B cell (primary cell): ENCODE measurements at regions not wholly inside any gene's neighbourhood (a gene's known extent, or its start where the extent isn't known, plus 50 kb on each side); places are given as distances from the start of the nearest gene placed in this dataset.

Source experiments
- EZH2 ChIP-seq: IDR thresholded peaks from 2 replicates; pipeline ENCODE4 v1.6.1; 2012; ENCODE audit warnings: borderline replicate concordance, low read depth, mild to moderate bottlenecking, moderate library complexity, low read length; ENCODE audit not compliant: insufficient read depth, poor library complexity, severe bottlenecking
- TF ChIP-seq, protein P1 (sequence below): fragments of 200-600 bp; IDR thresholded peaks from one replicate; pipeline ENCODE4 v1.8.0; 2022; ENCODE audit warnings: antibody characterized with exemption, mild to moderate bottlenecking

DNA sequence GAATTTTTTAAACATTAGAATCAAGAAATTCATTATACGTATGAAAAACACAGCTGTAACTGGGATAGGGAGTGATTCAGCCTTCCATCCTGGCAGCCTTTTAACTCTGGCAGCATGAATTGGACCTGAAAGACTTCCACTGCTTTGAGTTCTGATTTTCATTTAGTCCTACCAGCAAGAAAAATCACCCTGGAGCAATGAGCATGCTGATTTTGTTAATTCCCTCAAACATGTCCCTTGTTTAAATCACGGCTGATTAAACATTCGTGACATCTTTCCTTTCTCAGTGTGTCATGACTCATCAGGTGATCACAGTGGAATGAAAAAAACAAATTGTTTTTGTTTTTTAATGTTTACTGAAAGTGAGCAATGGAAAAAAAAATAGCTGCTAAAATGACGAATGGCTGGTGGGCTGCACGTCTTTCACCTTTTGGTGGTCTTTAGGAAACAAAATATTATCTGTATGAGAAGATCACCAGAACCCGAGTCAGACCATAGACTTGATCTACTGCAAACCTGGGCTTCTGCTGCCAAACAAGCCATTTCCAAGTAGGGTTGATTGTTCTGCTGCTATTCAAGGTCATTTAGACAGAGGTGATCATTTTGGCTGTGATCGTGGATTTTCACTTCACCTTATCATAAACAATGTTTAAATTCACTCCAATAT, 67.0 kb upstream of the CAND1 start:
- TF ChIP-seq, protein P1, sequence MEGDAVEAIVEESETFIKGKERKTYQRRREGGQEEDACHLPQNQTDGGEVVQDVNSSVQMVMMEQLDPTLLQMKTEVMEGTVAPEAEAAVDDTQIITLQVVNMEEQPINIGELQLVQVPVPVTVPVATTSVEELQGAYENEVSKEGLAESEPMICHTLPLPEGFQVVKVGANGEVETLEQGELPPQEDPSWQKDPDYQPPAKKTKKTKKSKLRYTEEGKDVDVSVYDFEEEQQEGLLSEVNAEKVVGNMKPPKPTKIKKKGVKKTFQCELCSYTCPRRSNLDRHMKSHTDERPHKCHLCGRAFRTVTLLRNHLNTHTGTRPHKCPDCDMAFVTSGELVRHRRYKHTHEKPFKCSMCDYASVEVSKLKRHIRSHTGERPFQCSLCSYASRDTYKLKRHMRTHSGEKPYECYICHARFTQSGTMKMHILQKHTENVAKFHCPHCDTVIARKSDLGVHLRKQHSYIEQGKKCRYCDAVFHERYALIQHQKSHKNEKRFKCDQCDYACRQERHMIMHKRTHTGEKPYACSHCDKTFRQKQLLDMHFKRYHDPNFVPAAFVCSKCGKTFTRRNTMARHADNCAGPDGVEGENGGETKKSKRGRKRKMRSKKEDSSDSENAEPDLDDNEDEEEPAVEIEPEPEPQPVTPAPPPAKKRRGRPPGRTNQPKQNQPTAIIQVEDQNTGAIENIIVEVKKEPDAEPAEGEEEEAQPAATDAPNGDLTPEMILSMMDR = no peak
- TF ChIP-seq EZH2 = no peak
